ENCODE measurements at regions not wholly inside any gene's neighbourhood (a gene's known extent, or its start where the extent isn't known, plus 50 kb on each side); places are given as distances from the start of the nearest gene placed in this dataset.
"Not testable (repeated sequence)": the region's sequence is repeated elsewhere in the genome, so short reads cannot be mapped to it uniquely, and the experiment has no call there.

GRCh38 chr11:71181566-71181965 is 70.8 kb downstream of the SHANK2 start:
- no peak for DNase-seq

GRCh38 chr11:71180694-71181470 is 71.5 kb downstream of the SHANK2 start:
- no peak for DNase-seq

GRCh38 chr11:71179877-71180605 is 72.3 kb downstream of the SHANK2 start:
- no peak for DNase-seq

GRCh38 chr11:71178076-71178475 is 74.3 kb downstream of the SHANK2 start:
- no peak for DNase-seq

- no peak for DNase-seq
Measured at GRCh38 chr11:71176812-71177211, 75.6 kb downstream of the SHANK2 start.

GRCh38 chr11:71173709-71174108 is 78.7 kb downstream of the SHANK2 start:
- DNase-seq, result no peak

DNA sequence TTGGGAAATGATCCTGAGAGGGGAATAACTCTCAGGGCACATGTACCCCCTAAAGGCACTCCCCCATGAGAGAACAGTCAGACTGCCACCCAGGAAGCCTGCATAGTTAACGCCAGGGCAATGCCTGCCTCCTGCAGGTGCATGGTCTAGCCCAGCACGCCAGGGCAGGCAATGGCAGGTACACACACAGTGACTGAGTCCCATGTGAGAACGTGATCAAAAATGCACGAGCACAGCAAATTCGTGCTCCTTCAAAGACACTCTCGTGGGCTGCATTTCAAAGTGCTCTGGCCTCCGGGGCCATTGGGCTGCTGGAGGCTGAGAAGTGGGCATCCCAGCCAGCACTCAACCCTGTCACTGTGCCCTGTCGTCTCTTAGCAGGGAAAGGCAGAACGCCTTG is 79.7 kb downstream of the SHANK2 start:
- no peak for DNase-seq

DNA sequence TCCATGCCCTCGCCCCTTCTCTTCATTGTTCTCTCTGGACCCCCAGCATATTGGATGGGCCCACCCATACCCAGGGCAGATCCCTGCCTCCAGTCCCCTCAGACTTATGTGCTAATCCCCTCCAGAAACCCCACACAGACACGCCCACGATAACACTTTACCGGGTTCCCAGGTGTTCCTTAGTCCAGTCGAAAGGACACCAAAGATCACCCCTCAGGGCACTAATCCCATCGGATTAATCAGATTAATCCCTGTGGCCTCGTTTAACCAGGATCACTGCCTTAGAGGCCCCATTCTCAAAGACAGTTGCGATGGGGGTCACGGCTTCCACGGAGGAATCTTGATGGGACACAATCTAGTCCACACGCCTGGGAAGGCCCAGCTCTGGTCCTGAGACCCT is 80.8 kb downstream of the SHANK2 start:
- DNase-seq, result no peak

DNA sequence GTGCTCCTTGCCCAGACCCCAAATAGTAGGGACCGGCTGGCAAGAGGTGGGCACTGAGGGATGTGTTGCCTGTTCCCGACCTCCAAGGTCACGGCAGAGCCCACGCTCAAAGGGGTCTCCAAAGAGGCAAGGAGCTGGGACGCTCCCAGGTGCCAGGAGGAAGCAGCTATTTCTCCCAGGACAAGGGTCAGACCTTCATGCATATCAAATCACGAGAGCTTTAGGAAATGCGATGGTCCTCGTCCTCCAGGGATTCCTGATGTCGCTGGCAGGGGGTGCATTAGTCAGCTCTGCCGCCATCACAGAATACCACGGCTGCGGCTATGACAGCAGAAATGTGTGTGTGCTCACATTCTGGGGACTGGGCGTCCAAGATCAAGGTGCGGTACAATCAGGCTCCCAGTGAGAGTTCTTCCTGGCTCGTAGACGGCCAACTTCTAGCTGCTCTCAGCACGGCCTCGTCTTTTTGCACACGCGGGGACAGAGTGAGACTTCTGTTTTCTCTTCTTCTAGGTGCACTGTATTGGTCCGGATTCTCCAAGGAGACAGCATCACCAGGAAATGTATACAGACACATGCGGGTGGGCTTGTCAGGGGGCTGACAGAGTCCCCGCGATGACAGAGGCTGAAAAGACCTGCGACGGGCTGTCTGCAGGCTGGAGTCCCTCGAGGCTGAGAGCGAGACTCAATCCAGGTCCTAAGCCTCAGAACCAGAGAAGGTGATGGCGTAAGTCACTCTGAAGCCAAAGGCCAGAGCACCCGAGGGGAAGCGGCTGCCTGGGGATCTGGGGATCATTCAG is 81.6 kb downstream of the SHANK2 start:
- DNase-seq, result no peak

DNA sequence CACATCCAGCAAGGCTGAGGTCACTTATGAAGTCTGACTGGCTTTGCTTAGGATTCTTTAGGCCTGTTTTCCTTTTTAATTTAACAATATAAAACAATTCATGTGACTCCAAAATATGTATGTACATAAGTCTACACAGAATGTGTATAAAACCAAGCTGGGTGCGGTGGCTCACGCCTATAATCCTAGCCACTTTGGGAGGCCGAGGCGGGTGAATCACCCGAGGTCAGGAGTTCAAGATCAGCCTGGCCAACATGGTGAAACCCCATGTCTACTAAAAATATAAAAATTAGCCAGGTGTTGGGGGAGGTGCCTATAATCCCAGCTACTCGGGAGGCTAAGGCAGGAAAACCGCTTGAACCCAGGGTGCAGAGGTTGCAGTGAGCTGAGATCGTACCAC is 83.1 kb downstream of the SHANK2 start:
- no peak for DNase-seq

DNA sequence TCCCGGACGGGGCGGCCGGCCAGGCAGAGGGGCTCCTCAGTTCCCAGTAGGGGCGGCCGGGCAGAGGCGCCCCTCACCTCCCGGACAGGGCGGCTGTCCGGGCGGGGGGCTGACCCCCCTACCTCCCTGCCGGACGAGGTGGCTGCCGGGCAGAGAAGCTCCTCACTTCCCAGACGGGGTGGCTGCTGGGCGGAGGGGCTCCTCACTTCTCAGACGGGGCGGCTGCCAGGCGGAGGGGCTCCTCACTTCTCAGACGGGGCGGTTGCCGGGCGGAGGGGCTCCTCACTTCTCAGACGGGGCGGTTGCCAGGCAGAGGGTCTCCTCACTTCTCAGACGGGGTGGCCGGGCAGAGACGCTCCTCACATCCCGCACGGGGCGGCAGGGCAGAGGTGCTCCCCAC is 84.6 kb downstream of the SHANK2 start:
- not testable (repeated sequence) for DNase-seq

DNA sequence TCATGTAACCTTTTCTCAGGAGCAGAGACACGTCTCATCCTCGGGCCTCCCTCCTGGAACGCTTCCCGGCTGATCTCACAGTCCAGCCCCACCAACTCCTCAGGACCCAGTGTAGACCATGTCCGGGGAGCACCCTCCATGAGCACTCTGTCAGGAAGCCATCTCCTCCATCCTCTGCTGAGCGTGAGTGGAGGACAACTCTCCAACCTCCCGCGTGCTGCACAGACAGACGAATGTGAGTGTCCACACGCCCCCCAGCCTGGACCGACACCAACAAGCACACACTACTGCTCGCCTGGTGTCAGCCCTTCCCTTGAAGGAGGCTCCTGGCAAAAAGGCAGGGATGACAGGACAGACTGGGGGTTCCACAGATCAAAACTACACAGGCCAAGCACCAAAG is 86.6 kb downstream of the SHANK2 start:
- no peak for DNase-seq

DNA sequence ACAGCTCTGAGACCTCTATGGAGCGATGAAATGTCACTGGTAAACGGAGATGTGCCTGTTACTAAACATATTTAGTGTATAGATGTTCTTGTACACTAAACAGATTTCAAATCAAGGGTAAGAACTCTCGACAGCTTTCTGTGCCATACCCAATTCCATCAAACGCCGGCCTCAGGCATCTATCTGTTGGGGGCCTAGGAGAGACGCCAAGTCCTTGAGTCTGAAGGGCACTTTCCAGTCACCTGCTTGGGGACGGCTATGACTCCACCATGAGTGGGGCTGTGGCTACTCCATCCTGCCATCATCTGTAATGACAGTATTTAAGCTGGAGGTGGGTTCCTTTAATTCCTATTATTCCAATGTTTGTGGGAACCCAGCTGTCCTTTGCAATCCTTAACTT is 87.8 kb downstream of the SHANK2 start:
- DNase-seq, result no peak

DNA sequence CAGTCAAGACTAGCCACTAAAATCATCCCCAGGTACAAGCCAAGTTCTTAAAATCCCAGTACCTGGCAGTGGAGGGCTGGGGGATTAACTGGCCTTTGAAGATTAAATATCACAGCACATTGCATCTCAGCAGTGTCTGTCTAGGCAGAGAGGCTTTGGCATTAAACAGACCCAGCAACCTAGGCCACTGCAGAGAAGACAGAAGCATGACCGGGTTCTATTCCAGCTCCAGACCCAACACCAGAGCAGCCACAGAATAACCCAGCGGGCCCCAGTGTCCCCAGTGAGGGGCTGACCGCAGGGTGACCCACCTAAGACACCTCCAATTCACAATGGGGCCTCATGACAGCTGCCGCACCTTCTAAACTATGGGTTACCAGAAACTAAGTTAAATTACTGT is 88.2 kb downstream of the SHANK2 start:
- no peak for DNase-seq

- no peak for DNase-seq
Measured at GRCh38 chr11:71163371-71163770, 89.0 kb downstream of the SHANK2 start.

DNA sequence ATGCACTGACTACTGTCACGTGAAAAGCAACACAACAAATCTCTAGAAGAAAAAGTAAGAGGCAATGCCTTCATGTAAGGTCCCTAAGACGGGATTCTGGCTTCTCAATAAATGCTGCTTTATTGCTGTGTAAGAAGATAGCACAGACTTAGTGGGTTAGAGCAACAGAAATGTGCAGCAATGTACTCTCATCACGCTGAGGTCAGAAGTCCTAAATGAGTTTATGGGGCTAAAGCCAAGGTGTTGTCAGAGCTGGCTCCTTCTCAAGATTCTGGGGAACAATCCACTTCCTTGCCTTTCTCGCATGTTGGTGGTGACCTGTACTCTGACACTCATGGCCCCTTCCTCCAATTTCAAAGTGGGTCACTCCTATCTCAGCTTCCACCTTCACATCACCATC is 93.4 kb downstream of the SHANK2 start:
- no peak for DNase-seq

- DNase-seq, result not testable (repeated sequence)
Measured at GRCh38 chr11:71157676-71158075, 94.7 kb downstream of the SHANK2 start.

DNA sequence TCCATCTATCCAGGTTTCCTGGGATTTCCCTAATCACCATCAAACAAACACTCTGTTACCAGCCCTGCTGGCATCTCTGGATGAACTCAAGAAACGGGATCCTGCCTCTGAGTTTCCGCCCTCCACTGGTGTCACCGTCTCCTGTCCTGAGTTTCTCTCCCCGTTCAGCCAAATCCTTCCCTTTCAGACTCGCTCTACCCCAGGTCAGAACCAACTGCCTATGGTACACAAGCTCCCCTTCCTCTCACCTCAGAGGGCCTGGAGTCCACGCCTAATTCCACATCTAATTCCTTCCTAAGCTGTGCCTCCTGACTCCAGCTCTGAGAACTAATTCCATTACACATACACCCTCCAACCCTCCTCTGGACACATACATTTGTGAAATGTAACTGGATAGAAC is 96.1 kb downstream of the SHANK2 start:
- DNase-seq, result no peak

DNA sequence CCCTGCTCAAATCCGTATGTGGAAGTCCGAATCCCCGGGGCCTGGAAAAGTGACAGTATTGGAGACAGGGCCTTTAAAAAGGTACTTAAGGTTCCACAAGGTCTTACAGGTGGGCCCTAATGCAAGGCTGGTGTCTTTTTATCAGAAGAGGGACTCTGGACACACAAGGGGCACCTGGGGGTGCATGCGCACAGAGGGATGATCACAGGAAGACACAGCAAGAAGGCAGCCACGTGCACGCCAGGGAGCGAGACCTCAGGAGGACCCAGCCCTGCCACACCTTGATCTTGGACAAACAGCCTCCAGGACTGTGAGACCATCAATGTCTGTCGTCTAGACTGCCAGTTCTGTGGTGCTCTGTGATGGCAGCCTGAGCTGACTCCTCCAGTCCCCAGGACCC is 96.5 kb downstream of the SHANK2 start:
- DNase-seq, result no peak

GRCh38 chr11:71154261-71154805 is 98.0 kb downstream of the SHANK2 start:
- DNase-seq, result no peak

DNA sequence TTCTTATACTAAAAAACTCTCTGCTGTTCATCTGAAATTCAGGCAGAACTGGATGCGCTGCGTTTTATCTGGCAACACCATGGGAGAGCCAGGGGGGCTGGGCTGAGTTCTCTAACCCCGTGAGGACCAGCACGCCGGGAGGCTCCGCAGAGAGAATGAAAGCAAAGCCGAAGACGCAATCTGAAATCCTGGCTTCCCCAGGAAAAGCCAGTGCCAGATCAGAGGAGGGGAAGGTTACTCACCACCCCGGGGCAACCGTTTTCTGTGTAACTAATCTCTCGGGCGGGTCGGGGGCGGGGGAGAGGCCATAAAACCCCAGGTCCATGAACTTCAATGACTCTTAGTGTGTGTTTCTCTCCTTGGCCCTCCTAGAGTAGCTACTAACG is 99.4 kb downstream of the SHANK2 start:
- DNase-seq, result no peak

GRCh38 chr11:71152312-71153004 is 99.9 kb downstream of the SHANK2 start:
- not testable (repeated sequence) for DNase-seq

DNA sequence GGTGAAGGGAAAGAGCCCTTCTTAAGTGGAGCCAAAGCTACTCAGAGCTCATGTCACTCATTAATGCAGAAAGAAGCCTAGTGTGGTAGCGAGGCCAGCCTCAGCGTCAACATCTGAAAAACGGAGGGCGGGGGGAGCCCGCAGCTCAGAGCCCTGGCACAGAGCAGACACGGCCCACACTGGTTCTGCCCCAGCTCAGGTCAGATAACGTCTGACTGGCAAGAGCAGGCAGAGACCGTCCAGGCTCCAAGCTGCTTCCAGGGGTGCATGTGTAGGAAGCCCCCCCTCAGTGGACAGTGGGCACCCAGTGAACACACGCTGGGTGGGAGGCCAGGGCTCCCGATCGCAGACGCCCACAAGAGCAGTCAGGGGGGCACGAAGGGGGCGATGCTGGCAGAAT is 100.8 kb downstream of the SHANK2 start:
- DNase-seq, result no peak
